ENCODE measurements at regions not wholly inside any gene's neighbourhood (a gene's known extent, or its start where the extent isn't known, plus 50 kb on each side); places are given as distances from the start of the nearest gene placed in this dataset.
"Not testable (repeated sequence)": the region's sequence is repeated elsewhere in the genome, so short reads cannot be mapped to it uniquely, and the experiment has no call there.

- Histone ChIP-seq H3K27me3 (replicated peaks; ENCODE audit: insufficient read depth) (no peaks in the 10 kb centered on the region), H3K36me3 (no peaks in the 10 kb centered on the region), H3K4me1 (ENCODE audit: control insufficient read depth in 1 of 2, low read depth in 2 of 2) (no peaks in the 10 kb centered on the region), H3K4me3 (no peak overlapping the region), H3K9me3 (no peaks in the 10 kb centered on the region), H3K27ac (no peak overlapping the region)
- ATAC-seq (ENCODE audit: insufficient number of reproducible peaks, low FRiP score, low read depth) (no peak), DNase-seq (ENCODE audit: low spot score) (no peak)
- TF ChIP-seq CTCF (IDR thresholded peaks at IDR 0.05): no peak
Observed at GRCh38 chr4:175326796-175327195, 408.6 kb downstream of the ADAM29 start.

GRCh38 chr4:175330236-175330635 lies 412.1 kb downstream of the ADAM29 start:
- ATAC-seq (ENCODE audit: insufficient number of reproducible peaks, low FRiP score, low read depth) (no peak), DNase-seq (ENCODE audit: low spot score) (no peak)
- Histone ChIP-seq H3K4me3 (no peak overlapping the region), H3K27ac (no peak overlapping the region), H3K27me3 (replicated peaks; ENCODE audit: insufficient read depth) (no peaks in the 10 kb centered on the region), H3K4me1 (ENCODE audit: control insufficient read depth in 1 of 2, low read depth in 2 of 2) (no peaks in the 10 kb centered on the region), H3K9me3 (no peaks in the 10 kb centered on the region), H3K36me3 (no peaks in the 10 kb centered on the region)
- no peak for TF ChIP-seq CTCF (IDR thresholded peaks at IDR 0.05)

GRCh38 chr4:175330652-175331051 lies 412.5 kb downstream of the ADAM29 start:
- Histone ChIP-seq H3K27ac (no peak overlapping the region), H3K36me3 (no peaks in the 10 kb centered on the region), H3K4me3 (no peak overlapping the region), H3K9me3 (no peaks in the 10 kb centered on the region), H3K4me1 (ENCODE audit: control insufficient read depth in 1 of 2, low read depth in 2 of 2) (no peaks in the 10 kb centered on the region), H3K27me3 (replicated peaks; ENCODE audit: insufficient read depth) (no peaks in the 10 kb centered on the region)
- no peak for TF ChIP-seq CTCF (IDR thresholded peaks at IDR 0.05)
- ATAC-seq (ENCODE audit: insufficient number of reproducible peaks, low FRiP score, low read depth) (no peak), DNase-seq (ENCODE audit: low spot score) (no peak)

GRCh38 chr4:175335331-175335730 lies 417.2 kb downstream of the ADAM29 start:
- Histone ChIP-seq H3K36me3 (no peaks in the 10 kb centered on the region), H3K9me3 (no peaks in the 10 kb centered on the region), H3K4me1 (ENCODE audit: control insufficient read depth in 1 of 2, low read depth in 2 of 2) (no peaks in the 10 kb centered on the region), H3K27me3 (replicated peaks; ENCODE audit: insufficient read depth) (no peaks in the 10 kb centered on the region), H3K27ac (no peak overlapping the region), H3K4me3 (no peak overlapping the region)
- no peak for DNase-seq (ENCODE audit: low spot score)
- ATAC-seq (ENCODE audit: insufficient number of reproducible peaks, low FRiP score, low read depth): no peak
- no peak for TF ChIP-seq CTCF (IDR thresholded peaks at IDR 0.05)

- not testable (repeated sequence) for ATAC-seq (ENCODE audit: insufficient number of reproducible peaks, low FRiP score, low read depth); H3K27me3 ChIP-seq (replicated peaks; ENCODE audit: insufficient read depth); H3K4me1 ChIP-seq (ENCODE audit: control insufficient read depth in 1 of 2, low read depth in 2 of 2); H3K9me3 ChIP-seq; H3K4me3 ChIP-seq; H3K36me3 ChIP-seq; DNase-seq (ENCODE audit: low spot score); H3K27ac ChIP-seq
Observed at GRCh38 chr4:175336570-175336969, 418.4 kb downstream of the ADAM29 start.

GRCh38 chr4:175339100-175339707 lies 421.0 kb downstream of the ADAM29 start:
- ATAC-seq (ENCODE audit: insufficient number of reproducible peaks, low FRiP score, low read depth): no peak
- H3K4me3 ChIP-seq: no peak overlapping the region
- H3K36me3 ChIP-seq: no peaks in the 10 kb centered on the region

More at GRCh38 chr4:175339100-175339707, 421.0 kb downstream of the ADAM29 start:
- Histone ChIP-seq H3K27ac (no peak overlapping the region), H3K4me1 (ENCODE audit: control insufficient read depth in 1 of 2, low read depth in 2 of 2) (no peaks in the 10 kb centered on the region), H3K27me3 (replicated peaks; ENCODE audit: insufficient read depth) (no peaks in the 10 kb centered on the region), H3K9me3 (peaks cover 3% of the 10 kb centered on the region)
- no peak for DNase-seq (ENCODE audit: low spot score)
- TF ChIP-seq CTCF (IDR thresholded peaks at IDR 0.05): no peak
